A673 (cell line): ENCODE measurements at regions not wholly inside any gene's neighbourhood (a gene's known extent, or its start where the extent isn't known, plus 50 kb on each side); places are given as distances from the start of the nearest gene placed in this dataset.

Experiments used
- CTCF ChIP-seq: fragments of 300-800, 200-600 bp; sonication (generic); conservative IDR thresholded peaks from 2 replicates; pipeline ENCODE4 v1.5.1; 2017; ENCODE audit warnings: low read depth, mild to moderate bottlenecking, antibody characterized with exemption, low read length, moderate library complexity, mixed read lengths
- EZH2 ChIP-seq: fragments of 200-600 bp; sonication (generic); IDR thresholded peaks from 2 replicates; pipeline ENCODE4 v1.6.1; 2017; ENCODE audit warnings: borderline replicate concordance, low read depth, mild to moderate bottlenecking, mixed read lengths, antibody characterized with exemption, low read length; ENCODE audit not compliant: poor library complexity, severe bottlenecking

GRCh38 chr1:31524186-31524901 is 52.0 kb upstream of the TINAGL1 start:
- TF ChIP-seq CTCF (no peak), EZH2 (no peak)
